ENCODE measurements at regions not wholly inside any gene's neighbourhood (a gene's known extent, or its start where the extent isn't known, plus 50 kb on each side); places are given as distances from the start of the nearest gene placed in this dataset.
"Not testable (repeated sequence)": the region's sequence is repeated elsewhere in the genome, so short reads cannot be mapped to it uniquely, and the experiment has no call there.

DNA sequence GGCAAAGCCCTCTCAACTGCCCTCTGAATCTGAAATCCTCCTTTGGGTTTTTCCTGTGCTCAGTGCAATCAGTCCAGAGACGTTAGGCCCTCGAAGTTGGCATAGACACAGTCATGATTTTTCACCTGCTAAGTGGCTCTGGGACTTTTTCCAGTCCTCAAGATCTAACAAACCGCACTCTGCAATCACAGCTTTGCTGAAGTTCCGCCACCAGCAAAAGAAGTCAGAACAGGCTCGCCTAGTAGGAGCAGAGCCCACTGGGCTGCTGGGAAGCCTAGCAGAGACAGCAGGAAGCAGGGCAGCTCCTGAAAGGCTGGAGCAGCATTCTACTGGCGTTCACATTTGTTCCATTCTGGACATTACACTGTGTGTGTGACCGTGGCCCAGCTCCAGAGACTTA is 222.8 kb upstream of the KIF2A start:
- Histone ChIP-seq H3K27me3 (ENCODE audit: control insufficient read depth in 1 of 2, insufficient read depth in 2 of 2, low read length in 2 of 2) (peaks cover 0 to 2% of the 10 kb centered on the region in 2 donors), H3K4me3 (ENCODE audit: low read depth in 1 of 2, low read length in 2 of 2) (no peak overlapping the region), H3K27ac (ENCODE audit: low read depth, low read length) (no peak overlapping the region), H3K9me3 (ENCODE audit: control insufficient read depth in 1 of 2, low read length in 2 of 2) (no peaks in the 10 kb centered on the region), H3K4me1 (ENCODE audit: control insufficient read depth in 1 of 2, insufficient read depth in 2 of 2, low read length in 2 of 2) (no peaks in the 10 kb centered on the region), H3K9ac (ENCODE audit: low read depth in 1 of 2, low read length in 2 of 2) (no peak overlapping the region), H3K36me3 (ENCODE audit: control insufficient read depth in 1 of 2, insufficient read depth in 2 of 2, low read length in 2 of 2) (no peaks in the 10 kb centered on the region)

DNA sequence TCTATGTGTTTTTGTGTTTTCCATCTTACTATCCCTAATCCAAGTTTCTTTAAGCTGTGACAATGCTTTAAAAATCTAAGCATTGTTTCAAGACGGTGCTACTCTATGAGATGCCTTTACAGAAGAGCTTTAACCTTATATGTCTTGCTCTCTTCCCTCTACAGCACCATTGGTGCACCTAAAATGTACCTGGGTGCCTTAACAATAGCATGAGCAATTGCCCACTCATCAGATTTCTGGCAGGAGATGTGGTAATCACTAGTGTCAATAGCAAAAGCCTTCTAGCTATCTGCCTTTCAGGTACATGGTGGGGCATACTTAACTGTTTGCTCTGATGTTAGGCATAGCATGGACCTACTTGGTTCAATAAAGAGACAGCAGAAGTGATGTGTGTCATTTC is 222.3 kb upstream of the KIF2A start:
- no peak overlapping the region for H3K9ac ChIP-seq (ENCODE audit: low read depth in 1 of 2, low read length in 2 of 2)
- no peak overlapping the region for H3K27ac ChIP-seq (ENCODE audit: low read depth, low read length)
- H3K36me3 ChIP-seq (ENCODE audit: control insufficient read depth in 1 of 2, insufficient read depth in 2 of 2, low read length in 2 of 2) = no peaks in the 10 kb centered on the region
- no peak overlapping the region for H3K4me3 ChIP-seq (ENCODE audit: low read depth in 1 of 2, low read length in 2 of 2)
- H3K9me3 ChIP-seq (ENCODE audit: control insufficient read depth in 1 of 2, low read length in 2 of 2) = no peaks in the 10 kb centered on the region
- H3K4me1 ChIP-seq (ENCODE audit: control insufficient read depth in 1 of 2, insufficient read depth in 2 of 2, low read length in 2 of 2) = no peaks in the 10 kb centered on the region
- H3K27me3 ChIP-seq (ENCODE audit: control insufficient read depth in 1 of 2, insufficient read depth in 2 of 2, low read length in 2 of 2) = peaks cover 0 to 2% of the 10 kb centered on the region in 2 donors

DNA sequence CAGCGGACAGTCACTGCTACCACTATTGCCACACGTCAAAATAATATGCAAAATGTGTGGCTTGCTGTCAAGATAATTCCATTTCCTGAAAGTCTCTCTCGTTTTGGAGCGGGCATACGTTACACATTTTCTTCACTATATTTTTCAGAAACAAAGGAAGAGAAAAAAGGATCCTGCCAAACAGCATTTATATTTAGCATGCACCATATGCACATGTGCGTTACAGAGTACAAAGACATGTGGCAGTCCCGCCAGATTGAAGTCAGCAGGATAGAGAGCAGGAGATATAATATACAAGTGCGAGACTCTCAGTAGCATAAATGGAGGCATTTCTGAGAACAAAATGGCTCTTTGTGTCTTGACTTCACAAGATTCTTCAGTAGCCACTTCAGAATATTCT is 221.6 kb upstream of the KIF2A start:
- no peak overlapping the region for H3K27ac ChIP-seq (ENCODE audit: low read depth, low read length)
- no peaks in the 10 kb centered on the region for H3K9me3 ChIP-seq (ENCODE audit: control insufficient read depth in 1 of 2, low read length in 2 of 2)
- no peak overlapping the region for H3K4me3 ChIP-seq (ENCODE audit: low read depth in 1 of 2, low read length in 2 of 2)
- no peaks in the 10 kb centered on the region for H3K4me1 ChIP-seq (ENCODE audit: control insufficient read depth in 1 of 2, insufficient read depth in 2 of 2, low read length in 2 of 2)
- H3K9ac ChIP-seq (ENCODE audit: low read depth in 1 of 2, low read length in 2 of 2) = no peak overlapping the region
- H3K36me3 ChIP-seq (ENCODE audit: control insufficient read depth in 1 of 2, insufficient read depth in 2 of 2, low read length in 2 of 2) = no peaks in the 10 kb centered on the region
- H3K27me3 ChIP-seq (ENCODE audit: control insufficient read depth in 1 of 2, insufficient read depth in 2 of 2, low read length in 2 of 2) = peaks cover 0 to 2% of the 10 kb centered on the region in 2 donors

DNA sequence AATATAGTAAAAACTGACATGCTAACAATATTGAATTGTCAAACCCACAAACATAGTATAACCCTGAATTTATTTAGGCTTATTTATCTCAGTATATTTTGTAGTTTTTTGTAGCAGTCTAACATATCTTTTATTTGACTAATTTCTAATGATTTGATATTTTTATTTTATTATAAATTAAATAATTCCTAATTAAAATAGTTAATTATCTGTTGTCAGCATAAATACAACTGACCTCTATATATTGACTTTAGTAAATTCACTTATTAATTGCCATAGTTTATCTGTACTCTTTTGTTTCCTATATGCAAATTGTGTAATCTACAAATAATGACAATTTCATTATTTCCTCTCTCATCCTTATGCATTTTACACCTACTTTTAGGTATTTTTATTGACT is 215.1 kb upstream of the KIF2A start:
- H3K4me3 ChIP-seq (ENCODE audit: low read depth in 1 of 2, low read length in 2 of 2) = no peak overlapping the region
- H3K4me1 ChIP-seq (ENCODE audit: control insufficient read depth in 1 of 2, insufficient read depth in 2 of 2, low read length in 2 of 2) = peaks cover 0 to 3% of the 10 kb centered on the region in 2 donors
- no peaks in the 10 kb centered on the region for H3K36me3 ChIP-seq (ENCODE audit: control insufficient read depth in 1 of 2, insufficient read depth in 2 of 2, low read length in 2 of 2)
- H3K27me3 ChIP-seq (ENCODE audit: control insufficient read depth in 1 of 2, insufficient read depth in 2 of 2, low read length in 2 of 2) = no peaks in the 10 kb centered on the region
- no peak overlapping the region for H3K27ac ChIP-seq (ENCODE audit: low read depth, low read length)
- no peak overlapping the region for H3K9ac ChIP-seq (ENCODE audit: low read depth in 1 of 2, low read length in 2 of 2)
- no peaks in the 10 kb centered on the region for H3K9me3 ChIP-seq (ENCODE audit: control insufficient read depth in 1 of 2, low read length in 2 of 2)

DNA sequence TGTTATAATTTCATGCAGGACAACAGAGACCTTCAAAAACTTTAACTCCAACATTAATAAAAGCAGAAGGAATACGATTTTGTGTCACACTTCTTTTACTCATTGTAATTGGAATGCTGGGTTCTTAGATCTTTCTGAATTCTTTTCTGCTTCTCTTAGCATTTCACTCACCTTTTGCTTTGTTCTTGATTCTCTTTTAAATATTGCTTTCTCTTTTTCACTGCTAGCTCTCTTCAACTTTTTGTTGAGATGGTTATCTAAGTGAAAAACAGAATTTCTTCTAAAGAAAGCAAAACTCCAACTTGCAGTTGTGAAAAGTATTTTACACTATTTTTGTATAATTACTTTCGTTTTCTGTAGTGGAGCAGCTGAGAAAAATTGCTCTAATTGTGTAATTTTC is 212.6 kb upstream of the KIF2A start:
- no peak overlapping the region for H3K4me3 ChIP-seq (ENCODE audit: low read depth in 1 of 2, low read length in 2 of 2)
- no peak overlapping the region for H3K9ac ChIP-seq (ENCODE audit: low read depth in 1 of 2, low read length in 2 of 2)
- no peaks in the 10 kb centered on the region for H3K9me3 ChIP-seq (ENCODE audit: control insufficient read depth in 1 of 2, low read length in 2 of 2)
- H3K27me3 ChIP-seq (ENCODE audit: control insufficient read depth in 1 of 2, insufficient read depth in 2 of 2, low read length in 2 of 2) = no peaks in the 10 kb centered on the region
- peaks cover 0 to 3% of the 10 kb centered on the region in 2 donors for H3K4me1 ChIP-seq (ENCODE audit: control insufficient read depth in 1 of 2, insufficient read depth in 2 of 2, low read length in 2 of 2)
- H3K36me3 ChIP-seq (ENCODE audit: control insufficient read depth in 1 of 2, insufficient read depth in 2 of 2, low read length in 2 of 2) = no peaks in the 10 kb centered on the region
- no peak overlapping the region for H3K27ac ChIP-seq (ENCODE audit: low read depth, low read length)

DNA sequence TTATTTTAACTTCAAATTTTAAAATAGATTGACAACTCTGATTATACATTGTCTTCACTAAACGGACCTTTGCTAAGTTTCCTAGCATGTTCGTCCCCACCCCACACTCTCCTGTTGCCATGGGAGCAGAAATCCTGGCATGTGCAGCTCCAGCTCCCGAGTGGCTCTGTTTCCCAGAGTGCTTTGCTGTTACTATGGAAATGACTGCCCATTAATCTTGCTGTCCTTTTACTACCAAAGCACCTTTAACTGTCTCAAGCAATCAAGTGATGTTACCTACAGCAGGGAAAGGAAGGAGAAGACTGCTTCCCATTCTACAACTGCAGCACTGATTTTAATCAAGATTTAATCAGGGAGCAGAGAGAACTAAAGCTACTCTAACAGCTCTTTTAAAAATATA is 212.0 kb upstream of the KIF2A start:
- Histone ChIP-seq H3K36me3 (ENCODE audit: control insufficient read depth in 1 of 2, insufficient read depth in 2 of 2, low read length in 2 of 2) (no peaks in the 10 kb centered on the region), H3K9me3 (ENCODE audit: control insufficient read depth in 1 of 2, low read length in 2 of 2) (no peaks in the 10 kb centered on the region), H3K27ac (ENCODE audit: low read depth, low read length) (no peak overlapping the region), H3K9ac (ENCODE audit: low read depth in 1 of 2, low read length in 2 of 2) (no peak overlapping the region), H3K4me3 (ENCODE audit: low read depth in 1 of 2, low read length in 2 of 2) (peak overlapping the region; percentile 14 to 26), H3K4me1 (ENCODE audit: control insufficient read depth in 1 of 2, insufficient read depth in 2 of 2, low read length in 2 of 2) (peaks cover 0 to 3% of the 10 kb centered on the region in 2 donors), H3K27me3 (ENCODE audit: control insufficient read depth in 1 of 2, insufficient read depth in 2 of 2, low read length in 2 of 2) (no peaks in the 10 kb centered on the region)

DNA sequence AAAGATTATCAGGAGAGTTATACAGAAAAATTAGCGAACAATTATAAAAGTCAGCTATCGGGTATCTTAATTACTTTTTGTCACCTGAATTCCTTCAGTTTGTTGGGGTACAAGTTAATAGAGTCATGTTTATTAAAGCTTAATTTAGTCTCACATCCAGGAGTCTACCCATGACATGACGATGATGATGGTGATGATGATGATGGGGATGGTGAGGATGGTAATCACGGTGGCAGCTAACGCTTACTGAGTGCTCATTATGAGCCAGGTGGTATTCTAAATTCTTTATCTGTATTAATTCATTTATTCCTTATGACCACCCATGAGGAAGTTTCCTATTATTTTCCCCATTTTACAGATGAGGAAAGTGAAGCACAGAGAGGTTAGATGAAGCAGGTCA is 208.6 kb upstream of the KIF2A start:
- H3K4me1 ChIP-seq (ENCODE audit: control insufficient read depth in 1 of 2, insufficient read depth in 2 of 2, low read length in 2 of 2) = peaks cover 0 to 3% of the 10 kb centered on the region in 2 donors
- no peak overlapping the region for H3K4me3 ChIP-seq (ENCODE audit: low read depth in 1 of 2, low read length in 2 of 2)
- no peak overlapping the region for H3K9ac ChIP-seq (ENCODE audit: low read depth in 1 of 2, low read length in 2 of 2)
- no peak overlapping the region for H3K27ac ChIP-seq (ENCODE audit: low read depth, low read length)
- no peaks in the 10 kb centered on the region for H3K9me3 ChIP-seq (ENCODE audit: control insufficient read depth in 1 of 2, low read length in 2 of 2)
- H3K36me3 ChIP-seq (ENCODE audit: control insufficient read depth in 1 of 2, insufficient read depth in 2 of 2, low read length in 2 of 2) = no peaks in the 10 kb centered on the region
- no peaks in the 10 kb centered on the region for H3K27me3 ChIP-seq (ENCODE audit: control insufficient read depth in 1 of 2, insufficient read depth in 2 of 2, low read length in 2 of 2)

DNA sequence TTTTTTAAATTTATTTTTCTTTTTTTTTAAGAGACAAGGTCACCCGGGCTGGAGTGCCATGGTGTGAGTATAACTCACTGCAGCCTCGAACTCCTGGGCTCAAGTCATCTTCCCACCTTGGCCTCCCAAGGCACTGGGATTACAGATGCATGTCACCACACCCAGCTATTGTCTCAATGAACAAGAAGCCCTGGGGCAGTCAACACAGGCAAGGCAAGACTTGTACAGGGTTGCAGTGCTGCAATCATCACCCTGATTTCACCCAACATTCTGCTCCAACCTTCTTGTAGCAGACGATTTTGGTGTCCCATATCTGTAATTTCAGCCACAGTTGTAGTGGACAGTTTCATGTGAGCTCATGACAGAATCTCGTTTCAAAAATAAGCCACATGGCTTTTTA is 205.8 kb upstream of the KIF2A start:
- no peaks in the 10 kb centered on the region for H3K36me3 ChIP-seq (ENCODE audit: control insufficient read depth in 1 of 2, insufficient read depth in 2 of 2, low read length in 2 of 2)
- no peak overlapping the region for H3K4me3 ChIP-seq (ENCODE audit: low read depth in 1 of 2, low read length in 2 of 2)
- H3K27ac ChIP-seq (ENCODE audit: low read depth, low read length) = no peak overlapping the region
- H3K9ac ChIP-seq (ENCODE audit: low read depth in 1 of 2, low read length in 2 of 2) = no peak overlapping the region
- no peaks in the 10 kb centered on the region for H3K4me1 ChIP-seq (ENCODE audit: control insufficient read depth in 1 of 2, insufficient read depth in 2 of 2, low read length in 2 of 2)
- no peaks in the 10 kb centered on the region for H3K9me3 ChIP-seq (ENCODE audit: control insufficient read depth in 1 of 2, low read length in 2 of 2)
- no peaks in the 10 kb centered on the region for H3K27me3 ChIP-seq (ENCODE audit: control insufficient read depth in 1 of 2, insufficient read depth in 2 of 2, low read length in 2 of 2)

DNA sequence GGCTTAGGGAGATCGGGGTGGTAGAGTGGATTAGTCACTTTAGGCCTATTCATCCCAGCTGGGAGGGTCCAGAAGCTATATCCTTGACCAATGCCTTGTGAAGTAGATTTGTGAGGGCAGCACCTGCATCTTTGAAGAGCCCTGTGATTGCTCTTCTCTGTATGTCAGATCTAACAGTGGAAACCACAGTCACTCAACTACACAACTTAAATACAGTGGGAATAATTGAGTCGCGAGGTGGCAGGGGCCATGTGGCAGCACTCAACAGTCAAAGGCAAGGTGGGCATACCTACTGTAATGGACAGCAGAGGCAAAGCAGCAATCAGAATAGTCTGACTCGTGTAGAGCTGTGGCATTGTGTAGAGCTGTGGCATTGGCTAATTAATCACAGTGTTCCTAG is 202.1 kb upstream of the KIF2A start:
- H3K9me3 ChIP-seq (ENCODE audit: control insufficient read depth in 1 of 2, low read length in 2 of 2); H3K27ac ChIP-seq (ENCODE audit: low read depth, low read length); H3K9ac ChIP-seq (ENCODE audit: low read depth in 1 of 2, low read length in 2 of 2); H3K36me3 ChIP-seq (ENCODE audit: control insufficient read depth in 1 of 2, insufficient read depth in 2 of 2, low read length in 2 of 2); H3K4me1 ChIP-seq (ENCODE audit: control insufficient read depth in 1 of 2, insufficient read depth in 2 of 2, low read length in 2 of 2); H3K27me3 ChIP-seq (ENCODE audit: control insufficient read depth in 1 of 2, insufficient read depth in 2 of 2, low read length in 2 of 2); H3K4me3 ChIP-seq (ENCODE audit: low read depth in 1 of 2, low read length in 2 of 2): not testable (repeated sequence)

DNA sequence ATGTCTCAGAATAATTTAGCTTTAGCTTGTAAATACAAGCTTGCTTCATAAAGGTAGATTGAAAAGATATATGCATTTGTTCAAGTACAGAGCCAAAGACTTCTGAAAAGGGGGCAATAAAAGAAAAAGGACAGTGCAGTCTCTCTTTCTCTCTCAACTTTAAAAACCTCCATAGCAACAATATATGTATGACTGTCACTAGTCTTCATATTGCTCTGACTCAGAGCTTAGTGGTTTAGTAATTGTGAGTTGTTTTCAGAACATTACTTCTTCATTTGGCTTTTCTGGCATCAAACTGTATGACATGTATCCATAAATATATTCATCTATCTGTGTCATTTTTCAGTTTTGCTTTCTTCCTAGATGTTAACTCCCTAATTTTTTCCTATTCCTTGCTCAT is 194.6 kb upstream of the KIF2A start:
- Histone ChIP-seq H3K4me1 (ENCODE audit: control insufficient read depth in 1 of 2, insufficient read depth in 2 of 2, low read length in 2 of 2) (no peaks in the 10 kb centered on the region), H3K4me3 (ENCODE audit: low read depth in 1 of 2, low read length in 2 of 2) (no peak overlapping the region), H3K27ac (ENCODE audit: low read depth, low read length) (no peak overlapping the region), H3K9ac (ENCODE audit: low read depth in 1 of 2, low read length in 2 of 2) (no peak overlapping the region), H3K27me3 (ENCODE audit: control insufficient read depth in 1 of 2, insufficient read depth in 2 of 2, low read length in 2 of 2) (peaks cover 0 to 3% of the 10 kb centered on the region in 2 donors), H3K9me3 (ENCODE audit: control insufficient read depth in 1 of 2, low read length in 2 of 2) (no peaks in the 10 kb centered on the region), H3K36me3 (ENCODE audit: control insufficient read depth in 1 of 2, insufficient read depth in 2 of 2, low read length in 2 of 2) (no peaks in the 10 kb centered on the region)

DNA sequence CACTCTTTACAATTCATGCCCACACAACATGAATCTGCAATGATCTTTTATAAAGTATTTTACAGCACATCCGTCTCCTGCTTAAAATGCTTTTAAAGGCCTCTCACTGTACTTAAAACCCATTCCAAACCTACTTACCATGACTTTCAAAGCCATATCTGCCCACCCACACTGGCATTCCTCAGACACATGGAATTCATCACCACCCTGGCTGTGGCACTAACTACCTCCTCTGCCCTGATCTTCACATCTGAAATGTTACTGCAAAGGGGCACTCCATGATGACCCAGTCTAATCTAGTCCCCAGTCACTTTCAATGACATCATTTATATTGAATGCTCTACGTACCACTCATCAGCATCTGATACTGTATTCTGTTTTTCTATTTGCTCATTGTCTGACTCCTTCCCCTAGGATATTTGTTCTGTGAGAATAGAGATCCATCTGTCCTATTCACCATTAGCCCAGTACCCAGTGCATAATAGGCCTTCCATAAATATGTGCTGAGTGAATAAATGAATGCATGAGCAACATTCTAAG is 193.2 kb upstream of the KIF2A start:
- Histone ChIP-seq H3K4me1 (ENCODE audit: control insufficient read depth in 1 of 2, insufficient read depth in 2 of 2, low read length in 2 of 2) (no peaks in the 10 kb centered on the region), H3K27me3 (ENCODE audit: control insufficient read depth in 1 of 2, insufficient read depth in 2 of 2, low read length in 2 of 2) (peaks cover 0 to 3% of the 10 kb centered on the region in 2 donors), H3K4me3 (ENCODE audit: low read depth in 1 of 2, low read length in 2 of 2) (no peak overlapping the region), H3K27ac (ENCODE audit: low read depth, low read length) (no peak overlapping the region), H3K36me3 (ENCODE audit: control insufficient read depth in 1 of 2, insufficient read depth in 2 of 2, low read length in 2 of 2) (no peaks in the 10 kb centered on the region), H3K9me3 (ENCODE audit: control insufficient read depth in 1 of 2, low read length in 2 of 2) (no peaks in the 10 kb centered on the region), H3K9ac (ENCODE audit: low read depth in 1 of 2, low read length in 2 of 2) (no peak overlapping the region)
